H1 (cell line): ENCODE measurements at regions not wholly inside any gene's neighbourhood (a gene's known extent, or its start where the extent isn't known, plus 50 kb on each side); places are given as distances from the start of the nearest gene placed in this dataset.

ENCODE experiments used
- CTCF ChIA-PET: fragments of 300-600 bp; sonication (Branson Sonifier 250); formaldehyde crosslinking; loops from one replicate; lab custom pipeline; 2021; ENCODE audit not compliant: partially characterized antibody; lab: Charles Lee
- POLR2A ChIA-PET: fragments of 300-600 bp; sonication (Branson Sonifier 250); formaldehyde crosslinking; loops from one replicate; lab custom pipeline; 2021; ENCODE audit warnings: inconsistent platforms; ENCODE audit not compliant: partially characterized antibody; lab: Charles Lee
- DNase-seq, 2 experiments: peaks; one replicate each; pipeline versions ENCODE4 v3.0.0 to v3.0.0-alpha.2; 2010 to 2022; ENCODE audit warnings: low spot score in 2 of 2, low read depth in 1 of 2, mixed read lengths in 1 of 2
- FAIRE-seq: peaks from 2 replicates; lab custom pipeline; 2011; peaks lifted over from hg19 to GRCh38; lab: Jason Lieb, UNC
- H2AFZ ChIP-seq: 2 replicates; pipeline ENCODE4 v1.8.1; 2012; ENCODE audit warnings: low read length, inconsistent platforms
- H2AK5ac ChIP-seq: 2 replicates; pipeline ENCODE4 v1.6.1; 2013; ENCODE audit warnings: low read depth, low read length
- H2BK120ac ChIP-seq: replicated peaks from 2 replicates; pipeline ENCODE3; 2013; ENCODE audit warnings: low read depth, low read length, inconsistent platforms
- H2BK12ac ChIP-seq: 2 replicates; pipeline ENCODE4 v1.6.1; 2013; ENCODE audit warnings: low read depth, low read length
- H2BK15ac ChIP-seq: 2 replicates; pipeline ENCODE4 v1.6.1; 2013; ENCODE audit warnings: low read length
- H2BK20ac ChIP-seq: 2 replicates; pipeline ENCODE4 v1.6.1; 2013; ENCODE audit warnings: low read length
- H2BK5ac ChIP-seq: 2 replicates; pipeline ENCODE4 v1.6.1; 2013; ENCODE audit warnings: low read depth, low read length
- H3K14ac ChIP-seq: 2 replicates; pipeline ENCODE4 v1.6.1; 2013; ENCODE audit warnings: inconsistent platforms; ENCODE audit not compliant: insufficient read length
- H3K18ac ChIP-seq: 2 replicates; pipeline ENCODE4 v1.6.1; 2013; ENCODE audit warnings: low read length; ENCODE audit errors: extremely low read depth
- H3K23ac ChIP-seq: 2 replicates; pipeline ENCODE4 v1.6.1; 2013; ENCODE audit warnings: inconsistent platforms; ENCODE audit not compliant: insufficient read length
- H3K23me2 ChIP-seq: 2 replicates; pipeline ENCODE4 v1.6.1; 2013; ENCODE audit warnings: low read depth, low read length
- H3K27ac ChIP-seq: 2 replicates; pipeline ENCODE4 v1.6.1; 2011; ENCODE audit warnings: low read depth, low read length, inconsistent platforms
- H3K27me3 ChIP-seq, 4 experiments: replicated peaks in 1 of 4; 1 replicate in 1 of 4; 2 replicates in 3 of 4; pipeline versions ENCODE4 v1.6.1 to v1.8.1; 2011 to 2013; ENCODE audit warnings: low read length in 3 of 4, mild to moderate bottlenecking in 3 of 4, inconsistent platforms in 2 of 4, mixed read lengths in 2 of 4, moderate library complexity in 1 of 4; ENCODE audit not compliant: control insufficient read depth in 3 of 4, insufficient read depth in 3 of 4; ENCODE audit errors: extremely low read depth in 1 of 4
- H3K36me3 ChIP-seq, 4 experiments: 2 replicates each; pipeline versions ENCODE4 v1.6.1 to v1.8.1; 2011 to 2013; ENCODE audit warnings: mild to moderate bottlenecking in 4 of 4, low read length in 3 of 4, moderate library complexity in 2 of 4, control low read depth in 1 of 4, inconsistent platforms in 1 of 4; ENCODE audit not compliant: insufficient read depth in 4 of 4, control insufficient read depth in 2 of 4
- H3K4ac ChIP-seq: replicated peaks from 2 replicates; pipeline ENCODE3; 2013; ENCODE audit warnings: low read length, low read depth, mixed read lengths, inconsistent platforms; ENCODE audit not compliant: insufficient read length
- H3K4me1 ChIP-seq, 4 experiments: replicated peaks in 1 of 4; 1 replicate in 1 of 4; 2 replicates in 3 of 4; pipeline versions ENCODE4 v1.6.1 to v1.8.1; 2011 to 2013; ENCODE audit warnings: low read length in 3 of 4, inconsistent platforms in 2 of 4, mixed read lengths in 1 of 4; ENCODE audit not compliant: insufficient read depth in 4 of 4, control insufficient read depth in 3 of 4
- H3K4me2 ChIP-seq, 2 experiments: 2 replicates each; pipeline versions ENCODE4 v1.6.1 to v1.8.1; 2011 to 2013; ENCODE audit warnings: low read depth in 2 of 2, low read length in 2 of 2, control low read depth in 1 of 2, inconsistent platforms in 1 of 2, mild to moderate bottlenecking in 1 of 2; ENCODE audit not compliant: insufficient read depth in 1 of 2
- H3K4me3 ChIP-seq, 4 experiments: fragments of 200-600, 300-600 bp in 1 of 4; sonication (generic), shearing (Covaris generic), sonication (Bioruptor Twin) in 1 of 4; 2 replicates each; pipeline versions ENCODE4 v1.5.1 to v1.8.1; 2011 to 2016; ENCODE audit warnings: low read length in 4 of 4, low read depth in 3 of 4, control low read depth in 2 of 4, inconsistent platforms in 2 of 4, mild to moderate bottlenecking in 2 of 4, mixed read lengths in 1 of 4, moderate library complexity in 1 of 4; ENCODE audit not compliant: insufficient read depth in 2 of 4; ENCODE audit errors: extremely low read depth in 1 of 4
- H3K56ac ChIP-seq: replicated peaks from 2 replicates; pipeline ENCODE3; 2013; ENCODE audit warnings: low read depth, mild to moderate bottlenecking, mixed read lengths, low read length, inconsistent platforms; ENCODE audit not compliant: insufficient read length
- H3K79me1 ChIP-seq: 2 replicates; pipeline ENCODE4 v1.6.1; 2013; ENCODE audit warnings: low read depth, low read length, control low read depth
- H3K79me2 ChIP-seq, 2 experiments: 2 replicates each; pipeline versions ENCODE4 v1.6.1 to v1.8.1; 2012 to 2013; ENCODE audit warnings: low read length in 2 of 2, mild to moderate bottlenecking in 2 of 2, inconsistent platforms in 1 of 2; ENCODE audit not compliant: insufficient read depth in 2 of 2, control insufficient read depth in 1 of 2
- H3K9ac ChIP-seq, 4 experiments: replicated peaks in 1 of 4; 1 replicate in 1 of 4; 2 replicates in 3 of 4; pipeline versions ENCODE4 v1.6.1 to v1.8.1; 2011 to 2013; ENCODE audit warnings: low read depth in 3 of 4, low read length in 3 of 4, control low read depth in 2 of 4, mild to moderate bottlenecking in 2 of 4, moderate library complexity in 2 of 4, inconsistent platforms in 1 of 4; ENCODE audit errors: extremely low read depth in 1 of 4
- H3K9me3 ChIP-seq, 2 experiments: 2 replicates each; pipeline versions ENCODE4 v1.6.1 to v1.8.1; 2012 to 2013; ENCODE audit warnings: mild to moderate bottlenecking in 2 of 2, moderate library complexity in 2 of 2, control low read depth in 1 of 2, inconsistent platforms in 1 of 2, low read depth in 1 of 2, low read length in 1 of 2, mixed read lengths in 1 of 2; ENCODE audit not compliant: insufficient read depth in 2 of 2
- H4K20me1 ChIP-seq, 2 experiments: replicated peaks in 1 of 2; 2 replicates each; pipeline versions ENCODE3 to v1.8.1; 2011 to 2013; ENCODE audit warnings: inconsistent platforms in 2 of 2, low read length in 2 of 2, mild to moderate bottlenecking in 1 of 2; ENCODE audit not compliant: insufficient read depth in 2 of 2, control insufficient read depth in 1 of 2
- H4K5ac ChIP-seq: 2 replicates; pipeline ENCODE4 v1.6.1; 2013; ENCODE audit warnings: low read length, low read depth, mixed read lengths, inconsistent platforms; ENCODE audit not compliant: insufficient read length
- H4K8ac ChIP-seq: 2 replicates; pipeline ENCODE4 v1.8.0; 2013; ENCODE audit warnings: mild to moderate bottlenecking, moderate library complexity, low read length, inconsistent platforms; ENCODE audit not compliant: insufficient read depth; ENCODE audit errors: extremely low read depth
- H4K91ac ChIP-seq: replicated peaks from 2 replicates; pipeline ENCODE3; 2013; ENCODE audit warnings: low read length, mixed read lengths, inconsistent platforms; ENCODE audit not compliant: insufficient read length
- CHD1 ChIP-seq: IDR thresholded peaks from 2 replicates; pipeline ENCODE4 v1.6.1; 2012; ENCODE audit warnings: low read depth, low read length, improper control_type of control experiment
- RAD21 ChIP-seq, 2 experiments: IDR thresholded peaks in 1 of 2; conservative IDR thresholded peaks in 1 of 2; 2 replicates each; pipeline ENCODE4 v1.6.1; 2011; ENCODE audit warnings: low read depth in 2 of 2, low read length in 2 of 2, improper control_type of control experiment in 1 of 2, inconsistent platforms in 1 of 2, mild to moderate bottlenecking in 1 of 2, moderate library complexity in 1 of 2
- TEAD4 ChIP-seq: IDR thresholded peaks from 2 replicates; pipeline ENCODE4 v1.6.1; 2012; ENCODE audit warnings: low read depth, low read length, inconsistent platforms, mixed read lengths
- WGBS, 2 experiments: shearing (Covaris generic) in 1 of 2; methylation state at CpG; one replicate each; pipeline versions ENCODE4 v1.1.6 to v1.1.7; 2013 to 2015; ENCODE audit warnings: low lambda C conversion rate in 2 of 2, mixed read lengths in 2 of 2, inconsistent platforms in 1 of 2, low coverage in 1 of 2, missing lambda C conversion rate in 1 of 2; ENCODE audit not compliant: insufficient replicate concordance in 2 of 2, insufficient coverage in 1 of 2, insufficient read length in 1 of 2; ENCODE audit errors: extremely low coverage in 1 of 2, missing lambda C conversion rate in 1 of 2; 5-methylcytosine and 5-hydroxymethylcytosine counted together

GRCh38 chr10:10516346-10517130 is 501.1 kb upstream of the CELF2 start:
- H2BK120ac ChIP-seq = no peak overlapping the region
- no peak overlapping the region for H3K4me2 ChIP-seq
- H3K27me3 ChIP-seq = no peaks in the 10 kb centered on the region
- H3K79me2 ChIP-seq = no peaks in the 10 kb centered on the region
- no peak overlapping the region for H3K9ac ChIP-seq
- H2BK15ac ChIP-seq = no peak overlapping the region
- H3K4me3 ChIP-seq = no peak overlapping the region
- no peak overlapping the region for H4K5ac ChIP-seq
- H3K56ac ChIP-seq = no peak overlapping the region
- no peaks in the 10 kb centered on the region for H4K20me1 ChIP-seq
- no peaks in the 10 kb centered on the region for H3K9me3 ChIP-seq
- H2BK5ac ChIP-seq = no peak overlapping the region
- H3K23ac ChIP-seq = no peak overlapping the region
- 74% methylated on average over 8 of the region's 8 CpGs; no CpG with 5 or more reads in 1 of the 2 experiments for WGBS, 2 experiments
- no peaks in the 10 kb centered on the region for H3K36me3 ChIP-seq
- ChIA-PET POLR2A (no interaction called here), CTCF (interaction anchor here (0.6 to 1.7 kb wide), 3 partner anchors 20 to 589 kb away, joined by 3 to 4 read pairs (median 3); no protein-coding TSS in a partner anchor)
- no peak overlapping the region for H3K27ac ChIP-seq
- peak; percentile 26 to 37; a peak in 3 of 4 replicates for TF ChIP-seq RAD21 (IDR thresholded peaks at IDR 0.05 in 1 of 2, conservative IDR thresholded peaks at IDR 0.05 in 1 of 2; ENCODE audit: low read depth in 2 of 2, low read length in 2 of 2)
- TF ChIP-seq TEAD4 = no peak
- no peak for TF ChIP-seq CHD1
- no peak overlapping the region for H2AK5ac ChIP-seq
- H3K79me1 ChIP-seq = no peaks in the 10 kb centered on the region
- H3K18ac ChIP-seq = no peak overlapping the region
- no peak overlapping the region for H4K91ac ChIP-seq
- H4K8ac ChIP-seq = no peak overlapping the region
- no peaks in the 10 kb centered on the region for H3K4me1 ChIP-seq
- no peak overlapping the region for H2BK20ac ChIP-seq
- DNase-seq (no peak), FAIRE-seq (no peak)
- no peak overlapping the region for H2AFZ ChIP-seq
- no peaks in the 10 kb centered on the region for H3K23me2 ChIP-seq
- no peak overlapping the region for H3K4ac ChIP-seq
- no peak overlapping the region for H3K14ac ChIP-seq
- no peak overlapping the region for H2BK12ac ChIP-seq
